ENCODE measurements at regions not wholly inside any gene's neighbourhood (a gene's known extent, or its start where the extent isn't known, plus 50 kb on each side); places are given as distances from the start of the nearest gene placed in this dataset.

DNA sequence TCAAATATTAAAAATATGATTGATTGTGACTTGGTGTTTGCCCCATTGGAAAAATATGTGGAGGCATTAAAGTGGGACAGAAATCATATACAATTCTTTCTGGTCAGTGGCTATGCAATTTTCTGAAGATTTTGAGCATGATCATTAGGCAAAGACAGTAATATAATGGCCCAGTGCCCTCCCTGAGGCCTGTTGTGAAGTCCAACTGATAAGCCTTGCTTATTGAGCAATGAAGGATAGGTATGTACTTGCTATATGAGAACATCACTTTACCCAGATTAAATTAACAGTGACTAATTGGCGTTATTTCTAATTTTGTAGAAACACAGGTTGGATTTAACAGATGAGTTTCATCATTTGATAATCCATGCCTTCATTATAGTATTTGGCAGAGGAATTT lies 57.1 kb downstream of the NKX2-1 start:
- TF ChIP-seq, protein P1, sequence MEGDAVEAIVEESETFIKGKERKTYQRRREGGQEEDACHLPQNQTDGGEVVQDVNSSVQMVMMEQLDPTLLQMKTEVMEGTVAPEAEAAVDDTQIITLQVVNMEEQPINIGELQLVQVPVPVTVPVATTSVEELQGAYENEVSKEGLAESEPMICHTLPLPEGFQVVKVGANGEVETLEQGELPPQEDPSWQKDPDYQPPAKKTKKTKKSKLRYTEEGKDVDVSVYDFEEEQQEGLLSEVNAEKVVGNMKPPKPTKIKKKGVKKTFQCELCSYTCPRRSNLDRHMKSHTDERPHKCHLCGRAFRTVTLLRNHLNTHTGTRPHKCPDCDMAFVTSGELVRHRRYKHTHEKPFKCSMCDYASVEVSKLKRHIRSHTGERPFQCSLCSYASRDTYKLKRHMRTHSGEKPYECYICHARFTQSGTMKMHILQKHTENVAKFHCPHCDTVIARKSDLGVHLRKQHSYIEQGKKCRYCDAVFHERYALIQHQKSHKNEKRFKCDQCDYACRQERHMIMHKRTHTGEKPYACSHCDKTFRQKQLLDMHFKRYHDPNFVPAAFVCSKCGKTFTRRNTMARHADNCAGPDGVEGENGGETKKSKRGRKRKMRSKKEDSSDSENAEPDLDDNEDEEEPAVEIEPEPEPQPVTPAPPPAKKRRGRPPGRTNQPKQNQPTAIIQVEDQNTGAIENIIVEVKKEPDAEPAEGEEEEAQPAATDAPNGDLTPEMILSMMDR (IDR thresholded peaks at IDR 0.05), result no peak
- no peak for TF ChIP-seq POLR2A (IDR thresholded peaks at IDR 0.05)

Data from esophagus squamous epithelium (tissue), 4 donors.